ENCODE measurements at regions not wholly inside any gene's neighbourhood (a gene's known extent, or its start where the extent isn't known, plus 50 kb on each side); places are given as distances from the start of the nearest gene placed in this dataset.
"Not testable (repeated sequence)": the region's sequence is repeated elsewhere in the genome, so short reads cannot be mapped to it uniquely, and the experiment has no call there.

- DNase-seq, result no peak
Observed at GRCh38 chr11:34830648-34831047, 85.5 kb downstream of the APIP start.

DNA sequence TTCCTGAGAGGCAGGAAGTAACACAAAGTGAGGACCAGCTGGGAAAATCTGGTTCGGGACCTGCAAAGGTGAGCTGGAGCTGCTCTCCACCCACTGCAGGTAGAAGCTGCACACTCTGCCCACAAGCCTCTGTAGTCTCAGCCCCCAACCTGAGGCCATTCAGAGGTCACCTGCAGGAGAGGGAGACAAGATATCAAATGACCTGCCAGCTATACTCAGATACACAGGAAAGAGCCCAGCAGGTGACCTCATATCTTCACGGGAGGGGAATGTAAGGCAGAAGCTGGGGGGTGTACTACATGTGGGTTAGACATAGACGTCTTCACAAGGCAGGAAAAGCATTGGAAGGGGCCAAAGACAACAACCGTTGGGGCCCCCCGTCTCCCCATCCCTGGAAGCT lies 86.1 kb downstream of the APIP start:
- no peak for DNase-seq

DNA sequence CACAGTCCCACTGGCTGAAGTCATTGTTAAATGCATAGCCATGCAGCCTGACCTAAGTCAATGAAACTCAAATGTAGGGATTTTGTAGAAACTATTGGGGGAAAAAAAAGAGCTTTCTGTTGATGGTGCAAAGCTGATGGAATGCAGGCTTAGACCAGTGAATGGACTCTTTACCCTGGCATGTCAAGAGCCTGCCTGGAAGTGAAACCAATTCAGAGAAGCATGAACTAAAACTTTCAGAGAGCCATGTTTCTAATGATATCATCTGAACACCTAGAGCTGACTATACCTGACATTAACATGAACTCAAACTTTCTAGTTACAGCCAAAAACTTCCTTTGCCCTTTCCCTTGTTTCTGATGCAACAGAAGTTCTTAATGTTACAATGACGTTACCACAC lies 89.0 kb downstream of the APIP start:
- DNase-seq, result no peak

GRCh38 chr11:34826384-34826726 lies 89.8 kb downstream of the APIP start:
- DNase-seq, result no peak

DNA sequence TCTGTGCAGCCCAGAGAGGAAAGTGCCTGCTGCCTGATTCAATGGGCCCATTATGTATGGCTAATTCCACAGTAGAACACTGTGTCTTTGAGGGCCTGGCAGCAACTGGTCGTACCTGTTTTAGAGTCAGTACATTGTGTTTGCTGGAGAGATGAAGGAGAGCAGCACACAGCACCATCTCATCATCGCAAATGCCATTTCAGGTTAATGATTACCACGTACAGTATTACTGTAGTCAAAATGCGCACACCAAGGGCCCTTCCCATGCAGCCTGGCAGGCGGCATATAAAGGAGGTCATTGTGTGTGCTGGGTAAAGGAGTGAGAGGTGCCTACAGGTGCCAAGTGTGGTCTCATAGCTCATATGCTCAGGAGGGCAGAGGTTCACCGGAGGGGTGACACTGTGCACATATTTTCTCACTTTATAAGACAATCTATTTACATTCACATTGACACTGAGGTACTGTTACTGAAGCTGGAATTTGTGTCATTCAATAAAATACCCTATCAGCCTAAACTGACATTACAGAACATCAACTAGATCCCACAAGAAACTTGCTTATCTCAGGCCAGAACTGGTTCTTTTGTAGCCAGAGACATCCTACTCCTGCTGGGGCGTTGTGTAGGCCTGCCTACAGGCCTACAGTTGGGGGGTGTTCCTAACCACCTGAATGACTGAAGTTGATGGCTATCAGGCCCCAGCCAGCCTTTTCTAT lies 90.4 kb downstream of the APIP start:
- no peak for DNase-seq

DNA sequence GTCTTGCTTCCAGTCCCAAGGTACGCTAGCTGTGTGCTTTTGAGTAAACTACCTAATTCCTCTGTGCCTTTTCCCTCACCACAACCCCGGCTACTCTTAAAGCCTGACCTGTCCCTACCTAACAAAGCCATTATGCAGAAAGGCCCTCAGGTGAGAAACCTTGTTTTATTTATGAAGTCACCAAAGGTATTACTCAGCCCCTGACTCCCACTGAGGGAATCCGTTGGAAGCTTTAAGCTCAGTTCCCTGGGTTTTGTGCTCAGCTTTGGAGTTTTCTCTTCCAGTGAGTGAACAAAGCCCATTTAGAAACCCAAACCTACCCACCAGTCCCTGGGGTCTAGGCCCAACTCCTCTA lies 90.9 kb downstream of the APIP start:
- no peak for DNase-seq

GRCh38 chr11:34824425-34824824 lies 91.8 kb downstream of the APIP start:
- no peak for DNase-seq

- no peak for DNase-seq
Observed at GRCh38 chr11:34823639-34824038, 92.5 kb downstream of the APIP start.

DNA sequence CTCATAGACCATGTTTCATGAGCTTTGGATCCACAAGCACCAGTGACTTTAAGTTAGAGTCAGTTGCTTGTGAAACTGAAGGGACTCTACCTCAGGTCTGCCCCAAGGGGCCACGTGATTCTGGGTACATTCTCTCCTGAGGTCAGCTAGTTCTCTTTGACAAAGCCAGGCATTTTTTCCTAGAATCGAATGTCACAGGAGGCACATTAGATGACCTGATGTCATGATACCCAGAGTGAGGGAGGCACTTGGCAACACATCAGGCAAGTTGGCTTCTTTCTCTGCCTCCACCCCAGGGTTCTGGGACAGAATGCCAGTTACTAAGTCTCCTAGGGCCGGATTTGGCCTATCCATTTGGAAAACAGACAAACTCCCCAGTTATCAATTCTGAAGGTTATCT lies 93.0 kb downstream of the APIP start:
- no peak for DNase-seq

DNA sequence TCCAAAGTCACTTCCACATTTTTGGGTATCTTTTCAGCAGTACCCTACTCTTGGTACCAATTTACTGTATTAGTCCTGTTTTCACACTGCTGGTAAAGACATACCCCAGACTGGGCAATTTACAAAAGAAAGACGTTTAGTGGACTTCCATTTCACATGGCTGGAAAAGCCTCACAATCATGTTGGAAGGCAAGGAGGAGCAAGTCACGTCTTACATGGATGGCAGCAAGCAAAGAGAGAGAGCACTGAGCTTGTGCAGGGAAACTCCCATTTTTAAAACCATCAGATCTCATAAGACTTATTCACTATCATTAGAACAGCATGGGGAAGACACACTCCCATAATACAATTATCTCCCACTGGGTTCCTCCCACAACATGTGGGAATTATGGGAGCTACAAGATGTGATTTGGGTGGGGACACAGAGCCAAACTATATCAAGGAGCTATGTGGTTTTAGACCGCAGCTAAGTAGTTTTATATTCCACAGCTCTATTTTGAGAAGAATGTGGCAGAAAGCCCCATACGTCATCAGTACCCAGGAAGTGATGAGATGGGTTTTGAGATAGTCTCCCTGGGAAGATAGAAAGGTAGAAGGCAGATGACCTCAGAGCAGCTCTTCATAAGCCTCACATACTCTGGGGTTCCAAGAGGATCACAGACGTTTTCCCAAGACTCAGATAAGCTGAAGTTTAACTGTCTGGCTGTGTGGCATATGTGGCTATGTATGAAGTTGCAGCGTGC lies 96.3 kb downstream of the APIP start:
- no peak for DNase-seq

GRCh38 chr11:34817812-34818211 lies 98.4 kb downstream of the APIP start:
- not testable (repeated sequence) for DNase-seq

DNA sequence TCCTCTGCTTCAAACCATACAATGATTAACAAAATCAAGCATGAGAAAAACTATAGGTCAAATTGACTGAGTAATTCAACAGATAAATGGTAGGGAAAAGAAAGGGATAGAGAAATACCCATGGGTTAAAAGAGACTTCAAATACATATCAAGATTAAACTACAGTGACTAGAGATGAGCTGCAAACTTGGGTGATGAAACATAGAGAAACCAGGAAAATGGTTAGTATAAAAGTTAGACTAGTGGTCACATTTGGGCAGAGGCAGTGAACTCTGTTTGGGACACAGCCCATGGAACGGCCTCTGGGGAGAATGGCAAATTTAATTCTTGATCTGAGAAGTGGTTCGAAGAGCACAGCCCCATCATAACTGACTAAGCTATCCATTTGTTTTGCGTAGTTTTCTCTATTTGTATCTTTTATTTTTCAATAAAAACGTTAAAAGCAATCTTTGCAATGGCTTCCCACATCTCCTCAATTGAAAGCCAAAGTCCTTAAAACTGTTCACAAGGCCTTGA lies 99.4 kb downstream of the APIP start:
- DNase-seq, result no peak

DNA sequence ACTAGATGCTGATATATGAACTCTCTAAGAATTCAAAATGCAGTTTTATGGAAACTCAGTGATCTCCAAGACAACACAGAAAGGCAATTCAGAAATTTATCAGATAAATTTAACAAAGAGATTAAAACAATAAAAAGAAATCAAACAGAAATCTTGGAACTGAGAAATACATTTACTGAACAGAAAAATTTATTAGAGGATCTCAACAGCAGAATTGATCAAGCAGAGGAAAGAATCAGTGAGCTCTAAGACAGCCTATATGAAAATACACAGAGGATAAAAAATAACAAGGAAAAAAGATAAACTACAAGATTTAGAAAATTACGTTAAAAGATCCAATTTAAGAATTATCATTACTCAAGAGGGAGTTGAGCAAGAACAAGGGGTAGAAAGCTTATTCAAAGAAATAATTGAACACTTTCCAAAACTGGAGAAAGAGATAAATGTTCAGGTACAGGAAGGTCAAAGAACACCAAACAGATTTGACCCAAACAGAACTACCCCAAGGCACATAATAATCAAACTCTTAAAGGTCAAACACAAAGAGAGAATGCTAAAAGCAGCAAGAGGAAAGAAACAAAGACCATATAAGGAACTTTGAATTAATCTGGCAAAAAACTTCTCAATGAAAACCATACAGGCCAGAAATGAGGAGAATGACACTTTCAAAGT lies 103.1 kb downstream of the APIP start:
- DNase-seq, result no peak

- DNase-seq, result no peak
Observed at GRCh38 chr11:34811858-34812257, 104.3 kb downstream of the APIP start.

DNA sequence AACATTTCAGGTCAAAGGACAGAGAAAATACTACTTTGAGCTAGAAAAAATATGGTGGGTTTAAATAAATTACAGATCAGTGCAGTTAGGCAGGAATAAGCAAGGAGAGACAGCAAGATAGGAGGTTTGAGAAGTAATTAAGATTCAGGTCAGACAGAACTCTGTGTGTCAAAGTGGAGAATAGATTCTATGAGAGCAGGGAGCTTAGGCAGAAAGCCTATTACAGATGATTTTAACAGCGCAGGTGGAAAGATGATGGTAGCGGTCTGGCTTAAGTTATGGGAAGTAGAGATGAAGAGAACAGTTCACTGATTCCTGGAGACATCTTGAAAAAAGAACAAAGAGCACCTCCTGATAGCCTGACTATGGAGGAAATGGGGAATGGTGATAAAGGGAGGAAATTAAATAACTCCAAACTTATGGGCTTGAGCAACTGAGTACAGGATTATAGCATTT lies 106.0 kb downstream of the APIP start:
- no peak for DNase-seq

DNA sequence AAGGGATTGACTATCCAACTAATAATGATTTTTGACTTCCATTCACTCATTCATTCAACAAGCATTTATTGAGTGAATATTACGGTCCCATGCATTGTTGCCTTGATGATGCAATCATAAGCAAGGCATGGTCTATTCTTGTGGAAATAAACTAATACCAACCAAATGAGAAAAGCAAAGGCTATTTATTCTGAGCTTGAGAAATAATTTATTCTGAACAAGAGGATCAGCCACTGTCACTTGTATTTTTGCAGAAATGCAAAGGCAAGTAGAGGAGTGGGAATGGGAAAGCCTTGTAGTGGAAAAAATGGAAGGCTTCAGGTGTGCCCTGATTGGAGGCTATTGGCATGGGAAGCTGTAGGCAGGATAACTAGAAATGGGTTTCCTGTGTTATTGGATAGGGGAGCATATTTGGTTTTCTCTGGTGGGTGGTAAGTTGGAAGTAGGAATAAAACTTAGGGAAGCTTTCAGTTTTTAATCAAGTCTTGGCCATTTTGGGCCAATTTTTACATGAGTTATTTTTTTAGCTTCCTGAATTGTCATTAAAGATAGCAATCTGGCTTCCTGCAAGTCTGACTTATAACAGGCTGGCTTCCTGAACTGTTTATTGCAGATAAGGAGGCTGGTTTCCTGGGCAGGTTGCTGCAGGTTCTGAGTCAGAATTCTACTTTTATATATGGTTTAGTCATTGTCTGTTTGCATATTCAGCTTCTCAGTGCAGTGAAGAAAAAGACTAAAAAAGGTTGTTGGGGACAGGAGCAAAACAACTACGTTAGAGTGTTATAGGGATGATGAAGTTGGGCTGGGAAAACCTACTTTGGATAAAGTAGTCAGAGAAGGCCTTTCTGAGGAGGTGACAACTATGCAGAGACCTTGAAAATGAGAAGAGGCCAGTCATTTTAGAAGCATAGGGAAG lies 106.7 kb downstream of the APIP start:
- DNase-seq, result no peak

DNA sequence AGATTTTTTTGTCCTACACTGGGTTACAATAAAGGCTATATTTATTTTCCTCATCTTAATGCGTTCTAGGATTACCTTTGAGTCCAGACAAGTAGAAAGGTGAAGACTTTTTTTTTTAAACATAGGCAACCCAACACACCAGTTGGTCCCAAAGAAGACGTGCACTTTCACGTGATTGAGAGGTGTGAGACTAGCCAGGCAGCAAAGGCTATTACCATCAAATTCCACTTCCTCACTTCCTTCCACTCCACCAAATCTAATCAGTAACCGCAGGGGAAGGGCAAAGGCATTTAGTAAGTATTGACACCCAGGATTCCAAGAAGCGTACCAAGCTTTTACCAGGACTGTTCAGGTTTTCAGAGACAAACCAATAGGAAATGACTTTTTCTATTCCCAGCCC lies 109.3 kb downstream of the APIP start:
- no peak for DNase-seq

DNA sequence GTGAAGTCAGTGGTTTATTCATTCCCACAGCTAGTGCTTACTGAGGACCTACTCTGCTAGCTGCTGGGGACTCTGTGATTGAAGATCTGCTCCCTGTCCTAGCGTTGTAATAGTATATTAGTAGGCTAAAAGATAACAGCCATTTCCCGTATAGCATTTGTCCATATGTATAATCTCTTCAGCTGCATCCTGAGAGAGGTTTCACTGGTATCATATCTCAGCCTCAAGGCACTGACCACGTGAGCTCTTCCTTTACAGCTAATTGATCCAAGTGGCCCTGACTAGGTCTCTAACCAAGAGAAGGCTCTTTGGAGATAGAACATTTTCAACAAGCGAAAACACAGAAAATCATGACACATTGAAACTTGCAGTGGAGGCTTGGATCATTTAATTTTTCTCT lies 110.2 kb downstream of the APIP start:
- DNase-seq, result no peak

DNA sequence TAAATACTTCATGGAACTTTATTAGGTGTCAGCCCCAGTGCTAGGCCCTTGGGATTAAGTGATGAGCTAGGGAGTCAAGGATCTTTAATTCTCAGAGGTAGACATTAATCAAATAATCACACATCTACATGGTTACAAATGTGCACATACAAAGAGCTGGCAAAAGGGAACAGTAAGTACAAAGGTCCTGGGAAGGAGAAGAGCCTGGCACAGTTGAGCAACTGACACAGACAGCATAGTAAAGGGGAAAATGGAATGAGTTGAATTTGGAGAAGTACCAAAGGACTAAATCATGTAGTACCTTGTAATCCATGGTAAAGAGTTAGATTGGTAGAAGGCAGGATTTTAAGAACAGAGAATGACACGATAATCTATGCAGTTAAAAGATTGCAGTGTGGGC lies 116.3 kb downstream of the APIP start:
- no peak for DNase-seq

GRCh38 chr11:34798985-34799384 lies 117.2 kb downstream of the APIP start:
- no peak for DNase-seq

GRCh38 chr11:34797497-34797896 lies 118.7 kb downstream of the APIP start:
- DNase-seq, result not testable (repeated sequence)

DNA sequence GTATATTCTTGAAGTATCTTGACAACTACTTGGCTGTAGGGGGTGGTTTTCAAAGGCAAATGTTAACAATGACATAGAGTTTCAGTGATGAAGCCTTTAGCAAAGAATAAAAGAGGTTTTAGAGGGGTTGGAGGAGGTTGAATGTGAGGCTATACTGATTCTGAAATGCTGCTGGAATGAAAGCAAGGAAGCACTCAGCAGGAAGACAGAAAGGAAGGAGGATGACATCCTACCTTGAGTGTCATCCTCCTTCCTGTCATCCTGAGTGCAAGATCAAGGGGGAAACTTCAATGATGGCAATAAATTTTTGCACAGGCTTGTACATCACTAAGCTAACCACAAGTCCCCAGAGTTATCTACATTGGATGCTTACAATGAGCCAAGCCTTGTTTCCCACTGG lies 120.5 kb downstream of the APIP start:
- no peak for DNase-seq

- no peak for DNase-seq
Observed at GRCh38 chr11:34794696-34795095, 121.5 kb downstream of the APIP start.
